ENCODE measurements at regions not wholly inside any gene's neighbourhood (a gene's known extent, or its start where the extent isn't known, plus 50 kb on each side); places are given as distances from the start of the nearest gene placed in this dataset.

DNA sequence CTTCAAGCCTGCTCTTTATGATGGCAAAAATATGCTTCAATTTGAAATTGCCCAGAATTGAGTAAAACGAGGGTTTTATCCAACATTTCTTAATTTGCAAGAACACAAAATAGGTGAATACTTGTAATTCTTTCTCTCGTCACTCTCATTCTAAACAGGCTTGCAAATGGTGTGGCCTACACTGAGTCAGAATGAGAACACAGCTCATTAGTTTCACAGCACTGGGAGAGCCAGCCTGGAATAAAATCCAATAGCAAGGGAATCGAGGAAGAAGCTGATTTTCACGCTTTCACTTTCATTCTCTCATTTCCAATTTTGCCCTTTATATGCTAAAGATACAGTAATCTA is 537.5 kb downstream of the LTN1 start:
- TF ChIP-seq, protein P1, sequence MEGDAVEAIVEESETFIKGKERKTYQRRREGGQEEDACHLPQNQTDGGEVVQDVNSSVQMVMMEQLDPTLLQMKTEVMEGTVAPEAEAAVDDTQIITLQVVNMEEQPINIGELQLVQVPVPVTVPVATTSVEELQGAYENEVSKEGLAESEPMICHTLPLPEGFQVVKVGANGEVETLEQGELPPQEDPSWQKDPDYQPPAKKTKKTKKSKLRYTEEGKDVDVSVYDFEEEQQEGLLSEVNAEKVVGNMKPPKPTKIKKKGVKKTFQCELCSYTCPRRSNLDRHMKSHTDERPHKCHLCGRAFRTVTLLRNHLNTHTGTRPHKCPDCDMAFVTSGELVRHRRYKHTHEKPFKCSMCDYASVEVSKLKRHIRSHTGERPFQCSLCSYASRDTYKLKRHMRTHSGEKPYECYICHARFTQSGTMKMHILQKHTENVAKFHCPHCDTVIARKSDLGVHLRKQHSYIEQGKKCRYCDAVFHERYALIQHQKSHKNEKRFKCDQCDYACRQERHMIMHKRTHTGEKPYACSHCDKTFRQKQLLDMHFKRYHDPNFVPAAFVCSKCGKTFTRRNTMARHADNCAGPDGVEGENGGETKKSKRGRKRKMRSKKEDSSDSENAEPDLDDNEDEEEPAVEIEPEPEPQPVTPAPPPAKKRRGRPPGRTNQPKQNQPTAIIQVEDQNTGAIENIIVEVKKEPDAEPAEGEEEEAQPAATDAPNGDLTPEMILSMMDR (IDR thresholded peaks at IDR 0.05) = no peak
- no peak for TF ChIP-seq POLR2A (IDR thresholded peaks at IDR 0.05)
